ENCODE measurements at regions not wholly inside any gene's neighbourhood (a gene's known extent, or its start where the extent isn't known, plus 50 kb on each side); places are given as distances from the start of the nearest gene placed in this dataset.

- TF ChIP-seq CTCF (IDR thresholded peaks at IDR 0.05) (no peak), POLR2A (IDR thresholded peaks at IDR 0.05) (no peak)
Observed at GRCh38 chr3:147843331-147843730, 434.2 kb downstream of the ZIC1 start.
